ENCODE measurements at regions not wholly inside any gene's neighbourhood (a gene's known extent, or its start where the extent isn't known, plus 50 kb on each side); places are given as distances from the start of the nearest gene placed in this dataset.

DNA sequence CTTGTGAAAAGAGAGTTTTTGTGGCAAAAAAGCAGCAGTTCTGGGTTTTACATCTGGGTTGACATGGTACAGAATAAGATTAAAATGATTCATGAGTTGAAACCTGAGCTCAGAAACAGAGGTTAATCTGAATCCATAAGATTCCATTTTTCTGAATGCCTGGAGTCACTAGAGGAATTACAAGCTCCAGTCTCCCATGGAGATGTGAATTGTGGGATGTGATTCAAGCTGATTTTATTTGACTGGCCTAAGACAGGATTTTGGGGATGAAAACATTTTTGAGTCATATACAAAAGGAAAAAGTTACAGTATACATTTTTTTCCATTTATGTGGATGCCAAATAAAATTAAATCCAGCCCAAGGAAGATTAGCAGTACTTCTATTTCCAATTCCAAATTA lies 161.1 kb downstream of the RBM46 start:
- TF ChIP-seq EZH2 (IDR thresholded peaks at IDR 0.05) (no peak), POLR2AphosphoS5 (IDR thresholded peaks at IDR 0.05; ENCODE audit: borderline replicate concordance, low read depth, low read length) (no peak)
